Islet of Langerhans (tissue), 1 donor: ENCODE measurements at regions not wholly inside any gene's neighbourhood (a gene's known extent, or its start where the extent isn't known, plus 50 kb on each side); places are given as distances from the start of the nearest gene placed in this dataset.
"Not testable (repeated sequence)": the region's sequence is repeated elsewhere in the genome, so short reads cannot be mapped to it uniquely, and the experiment has no call there.

ENCODE experiments used
- FAIRE-seq: peaks from one replicate; lab custom pipeline; 2011; peaks lifted over from hg19 to GRCh38; lab: Jason Lieb, UNC

- FAIRE-seq = no peak
Observed at GRCh38 chr7:19376538-19376937, 231.3 kb upstream of the FERD3L start.

- no peak for FAIRE-seq
Observed at GRCh38 chr7:19375976-19376375, 230.8 kb upstream of the FERD3L start.

DNA sequence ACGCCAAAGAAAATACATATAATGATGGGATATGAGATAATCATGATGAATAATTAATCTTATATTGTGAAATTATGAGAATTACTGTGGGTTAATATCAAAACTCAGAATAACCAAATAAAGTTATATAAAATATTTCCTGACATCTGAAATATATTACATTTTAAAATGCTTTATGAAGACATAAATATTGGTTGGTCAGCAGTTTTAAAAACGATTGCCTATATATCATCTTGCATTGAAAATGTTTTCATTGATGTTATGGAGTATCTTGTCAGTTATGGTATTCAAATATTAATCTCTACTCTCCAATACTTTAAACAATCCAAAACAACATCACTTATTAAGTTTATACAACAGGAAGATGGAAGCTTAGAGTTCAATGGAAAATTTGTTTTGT, 228.1 kb upstream of the FERD3L start:
- no peak for FAIRE-seq

DNA sequence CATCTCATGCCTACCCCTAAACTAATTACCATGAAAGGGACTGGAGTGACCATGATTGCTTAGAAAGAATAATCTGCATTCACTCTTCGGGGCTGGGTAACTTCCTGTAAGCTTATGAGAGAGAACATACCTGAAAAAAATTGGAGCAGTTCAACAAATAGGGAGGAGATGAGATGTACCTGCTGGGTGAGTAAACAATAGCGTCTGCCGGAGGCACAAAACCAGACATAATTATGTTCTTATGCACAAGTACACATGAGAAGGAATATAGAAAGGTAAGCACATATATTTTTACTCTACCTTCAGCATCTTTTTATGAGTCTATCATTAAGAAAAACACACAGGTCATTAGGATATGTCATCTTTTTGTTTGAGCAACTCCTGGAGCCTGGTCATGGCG, 224.6 kb upstream of the FERD3L start:
- FAIRE-seq = no peak

- FAIRE-seq = no peak
Observed at GRCh38 chr7:19369182-19369581, 224.0 kb upstream of the FERD3L start.

GRCh38 chr7:19368491-19368925, 223.3 kb upstream of the FERD3L start:
- FAIRE-seq = no peak

DNA sequence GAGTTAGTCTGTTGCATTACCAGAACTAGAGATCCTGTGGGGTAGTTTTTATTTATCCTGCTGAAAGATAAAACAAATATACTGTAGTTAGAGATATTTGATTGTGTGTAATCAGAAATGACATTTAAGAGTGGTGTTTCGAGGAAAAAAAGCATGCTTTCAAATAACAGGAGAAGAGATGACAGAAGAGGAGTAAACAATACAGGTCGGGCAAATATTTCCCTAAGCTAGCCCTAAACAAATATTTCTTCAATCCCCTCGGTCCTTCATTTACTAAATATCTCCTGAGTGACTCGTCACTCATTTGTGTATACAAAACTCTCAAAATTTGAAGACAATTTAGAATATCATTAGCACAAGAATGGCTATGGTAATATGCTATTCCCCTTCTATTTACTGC, 219.7 kb upstream of the FERD3L start:
- FAIRE-seq = no peak

- FAIRE-seq = no peak
Observed at GRCh38 chr7:19362099-19362498, 216.9 kb upstream of the FERD3L start.

- FAIRE-seq = no peak
Observed at GRCh38 chr7:19353180-19353579, 208.0 kb upstream of the FERD3L start.

DNA sequence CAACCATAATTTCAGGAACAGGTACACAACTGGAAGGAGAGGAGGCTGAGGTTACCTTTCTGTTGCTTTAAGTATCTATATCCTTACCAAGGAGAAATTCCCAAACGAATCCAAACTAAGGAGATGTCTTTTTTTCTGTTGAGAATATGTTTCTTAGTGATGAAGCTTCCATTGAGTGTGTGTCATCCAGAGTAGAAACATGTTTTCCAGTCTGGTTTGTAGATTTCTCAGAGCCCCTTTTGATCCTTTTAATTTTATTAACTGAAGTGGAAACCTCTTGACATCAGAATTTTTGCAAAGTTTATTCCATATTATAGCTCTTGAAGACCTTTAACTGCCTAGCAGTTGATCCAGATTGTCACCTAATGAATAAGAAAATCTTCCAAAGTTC, 207.1 kb upstream of the FERD3L start:
- no peak for FAIRE-seq

- FAIRE-seq = no peak
Observed at GRCh38 chr7:19351341-19352304, 206.4 kb upstream of the FERD3L start.

DNA sequence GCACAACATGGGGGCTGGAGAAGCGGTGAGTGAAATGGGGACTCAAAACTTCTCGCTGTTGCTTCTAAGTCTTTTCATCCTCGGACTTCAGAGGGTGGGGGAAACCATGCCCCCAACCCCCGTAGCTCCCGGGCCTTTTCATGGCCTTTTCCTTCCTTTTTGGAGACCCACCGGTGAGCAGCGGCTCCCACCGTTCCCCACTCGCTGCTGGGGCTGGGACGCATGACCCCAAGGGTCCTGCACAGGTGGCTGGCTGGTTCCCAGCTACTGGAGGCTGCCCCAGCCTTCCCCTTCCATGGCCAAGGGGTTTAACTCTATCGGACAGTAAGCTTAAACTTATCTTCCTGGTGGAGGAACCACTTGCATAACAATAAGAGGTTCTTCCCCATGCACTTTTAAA, 194.3 kb upstream of the FERD3L start:
- no peak for FAIRE-seq

GRCh38 chr7:19338512-19338911, 193.3 kb upstream of the FERD3L start:
- FAIRE-seq = not testable (repeated sequence)

DNA sequence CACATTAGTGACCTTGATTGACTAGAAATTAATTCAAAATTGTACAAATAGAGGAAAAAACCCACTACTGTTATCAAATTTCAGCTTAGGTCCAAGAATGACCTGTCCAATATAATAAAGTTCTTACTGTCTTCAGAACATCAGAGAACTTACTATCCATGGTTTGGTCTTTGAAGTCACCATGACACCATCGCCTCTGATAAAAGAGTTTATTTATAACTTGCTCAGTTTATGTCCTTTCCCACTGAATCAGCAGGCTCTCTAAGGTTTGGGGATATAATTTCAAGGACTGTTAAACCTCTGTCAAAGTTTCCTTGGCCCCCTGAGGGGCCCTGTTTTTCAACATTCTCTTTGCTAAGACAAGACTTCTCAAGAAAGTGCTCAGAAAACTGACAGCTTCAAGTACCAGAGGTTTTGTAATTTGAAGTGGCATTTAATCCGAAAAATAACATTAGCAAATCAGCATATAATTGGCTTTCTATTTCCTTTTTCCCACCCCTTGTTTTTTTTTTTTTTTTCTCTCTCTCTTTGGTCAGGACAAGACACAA, 191.7 kb upstream of the FERD3L start:
- no peak for FAIRE-seq

DNA sequence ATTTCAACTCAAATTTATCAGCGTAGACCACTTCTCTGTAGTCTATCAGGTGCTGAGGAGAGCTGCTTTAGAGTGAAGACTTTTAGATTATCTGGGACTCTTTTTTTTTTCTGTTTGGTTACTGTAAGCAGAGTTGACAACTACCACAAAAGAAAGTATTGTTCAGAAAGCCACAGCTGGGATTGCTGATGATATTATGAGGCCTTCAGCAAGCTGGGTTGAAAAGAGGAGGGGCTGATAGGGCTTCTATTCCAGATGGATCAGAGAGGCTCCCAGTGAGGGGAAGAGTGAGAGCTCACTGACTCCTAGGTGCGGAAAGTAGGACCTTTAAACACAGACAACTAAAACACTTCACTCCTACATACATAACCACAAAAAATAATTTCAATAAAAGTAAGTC, 188.5 kb upstream of the FERD3L start:
- FAIRE-seq = no peak

DNA sequence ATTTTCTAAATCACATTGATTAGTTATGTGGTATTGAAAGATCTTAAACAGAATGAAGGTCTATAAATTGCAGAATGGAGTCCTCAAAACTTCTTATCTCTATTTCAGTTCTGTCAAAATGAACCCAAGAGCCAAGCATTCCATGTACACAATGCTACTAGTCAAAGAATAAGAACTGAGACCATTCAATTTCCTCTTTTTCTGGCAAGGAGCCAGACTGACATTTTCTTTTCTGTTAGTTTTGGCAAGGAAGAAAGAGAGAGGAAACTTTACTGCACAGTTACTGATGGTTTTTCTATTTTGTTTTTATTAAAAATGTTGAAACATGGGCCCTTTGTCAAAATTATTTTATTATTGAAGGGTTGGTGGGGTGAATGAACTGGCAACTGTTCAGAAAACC, 181.8 kb upstream of the FERD3L start:
- no peak for FAIRE-seq

DNA sequence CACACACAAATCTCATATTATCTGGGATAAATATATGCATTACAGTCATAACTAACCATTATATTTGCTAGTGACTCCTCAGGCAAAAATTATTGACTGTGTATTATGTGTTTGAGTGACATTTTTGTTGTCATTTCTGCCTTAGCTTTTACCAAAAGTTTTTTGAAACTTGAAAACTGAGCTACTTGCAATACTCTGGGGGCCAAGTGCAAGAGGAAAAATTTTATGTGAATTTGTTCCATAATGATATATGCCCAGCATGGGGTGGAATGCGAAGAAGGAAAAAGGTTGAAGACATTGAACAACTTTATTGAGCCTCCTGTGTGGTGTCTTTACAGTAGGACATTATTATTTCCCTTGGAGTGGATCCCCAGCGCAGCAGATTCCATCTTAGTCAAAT, 176.8 kb upstream of the FERD3L start:
- no peak for FAIRE-seq

GRCh38 chr7:19318287-19318686, 173.1 kb upstream of the FERD3L start:
- FAIRE-seq = no peak

DNA sequence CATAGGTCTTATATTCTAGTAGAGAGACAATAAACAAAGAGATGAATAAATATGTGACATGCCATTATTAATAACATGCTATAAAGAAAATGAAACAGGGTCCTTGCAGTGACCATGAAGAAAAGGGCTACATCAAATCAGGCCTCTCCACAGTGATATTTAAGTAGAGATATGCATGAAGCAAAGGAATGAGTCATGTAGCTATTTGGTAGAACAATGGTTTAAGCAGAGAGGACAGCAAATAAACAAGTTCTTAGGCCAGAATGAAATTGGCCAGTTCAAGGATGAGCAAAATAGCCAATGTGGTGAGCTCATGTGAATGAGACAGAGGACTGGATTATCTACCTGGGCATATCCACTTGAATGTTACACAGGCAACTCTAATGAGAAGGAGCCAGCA, 172.2 kb upstream of the FERD3L start:
- FAIRE-seq = no peak

DNA sequence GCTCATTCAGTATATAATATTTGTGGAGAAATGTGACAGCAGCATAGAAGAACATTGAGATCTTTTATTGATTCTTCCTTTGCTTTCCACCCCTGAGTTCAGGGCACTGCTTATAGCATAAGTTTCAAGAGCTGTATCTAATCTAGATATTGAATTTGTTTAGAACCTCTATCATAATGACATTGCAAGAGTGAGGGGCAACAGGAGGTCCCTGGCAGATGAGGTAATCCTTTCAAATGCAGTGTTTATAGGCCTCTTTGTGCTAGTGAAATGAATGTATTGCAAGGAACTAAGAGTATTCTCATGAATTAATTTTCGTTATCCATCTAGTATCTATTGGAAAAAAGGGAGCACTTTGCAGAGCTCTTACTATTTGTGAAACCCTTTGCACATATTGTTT, 167.2 kb upstream of the FERD3L start:
- no peak for FAIRE-seq

GRCh38 chr7:19307554-19307953, 162.3 kb upstream of the FERD3L start:
- FAIRE-seq = no peak

DNA sequence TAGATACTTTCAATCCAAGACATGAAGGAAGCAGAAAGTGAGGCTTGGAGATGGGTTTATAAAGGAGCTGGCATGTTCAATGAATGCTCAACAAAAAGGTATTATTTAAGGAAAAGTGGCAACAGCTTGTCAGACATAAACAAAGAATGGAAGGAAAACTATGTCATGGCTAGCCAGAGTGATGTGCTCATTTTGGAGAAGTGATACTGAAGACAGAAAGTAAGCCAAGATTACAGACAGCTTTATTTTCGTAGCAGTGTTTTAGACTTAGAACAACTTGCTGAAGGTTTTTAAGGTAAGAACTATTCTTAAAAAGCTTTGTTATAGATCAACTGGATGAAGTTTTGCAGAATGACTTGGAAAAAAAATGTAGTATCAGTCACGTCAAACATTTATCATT, 160.5 kb upstream of the FERD3L start:
- FAIRE-seq = no peak

- FAIRE-seq = no peak
Observed at GRCh38 chr7:19304086-19304485, 158.9 kb upstream of the FERD3L start.

DNA sequence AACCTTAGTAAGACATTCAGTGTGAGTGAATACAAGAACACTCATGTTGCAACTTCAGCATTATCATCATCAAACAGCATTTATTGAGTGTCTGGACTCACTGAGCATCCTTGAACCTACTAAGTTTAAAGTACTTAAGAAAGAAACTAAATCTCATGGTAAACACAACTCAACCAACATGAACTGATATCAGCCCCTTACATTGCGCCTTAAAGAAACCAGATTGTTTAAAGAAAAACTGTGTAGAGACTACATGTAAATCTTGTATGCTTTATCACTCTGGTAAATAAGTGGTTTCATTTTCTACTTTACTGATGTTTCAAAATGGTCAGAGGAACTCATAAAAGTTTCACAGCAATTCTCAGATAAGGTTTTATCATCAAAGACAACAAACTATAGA, 157.5 kb upstream of the FERD3L start:
- no peak for FAIRE-seq
